Thyroid gland (tissue), 4 donors: ENCODE measurements at regions not wholly inside any gene's neighbourhood (a gene's known extent, or its start where the extent isn't known, plus 50 kb on each side); places are given as distances from the start of the nearest gene placed in this dataset.

Experiments
- POLR2A ChIP-seq, 2 donors: fragments of 450-650 bp; IDR thresholded peaks; one replicate each; pipeline ENCODE4 v1.6.1; 2017; ENCODE audit warnings: antibody characterized with exemption in 2 of 2, mild to moderate bottlenecking in 2 of 2, moderate library complexity in 1 of 2
- TF ChIP-seq, protein P1 (sequence below), 6 experiments: fragments of 200-600 bp in 3 of 6; fragments of 450-650 bp in 3 of 6; sonication (generic) in 3 of 6; IDR thresholded peaks; one replicate each; pipeline ENCODE4 v1.5.1; 2016 to 2019; ENCODE audit warnings: antibody characterized with exemption in 6 of 6, mild to moderate bottlenecking in 2 of 6, inconsistent platforms in 1 of 6, moderate library complexity in 1 of 6

DNA sequence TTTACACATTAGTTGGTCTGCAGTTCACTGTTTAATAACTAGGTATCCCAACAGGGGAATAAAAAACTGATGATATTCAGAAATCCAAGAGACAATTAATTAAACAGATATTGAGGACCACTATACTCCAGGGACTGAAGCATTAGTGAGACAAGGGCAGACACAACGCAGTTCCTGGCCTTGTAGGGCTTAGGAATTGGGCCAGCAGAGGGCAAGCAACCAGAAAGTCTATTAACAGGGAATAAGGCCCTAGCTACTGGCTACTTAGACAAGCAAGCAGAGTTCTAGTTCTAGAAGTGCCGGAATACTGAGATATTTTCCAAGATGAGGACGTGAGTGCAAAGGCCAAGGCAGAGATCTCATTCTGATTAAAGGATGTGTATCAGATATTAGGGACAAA is 58.6 kb upstream of the ADGRA3 start:
- TF ChIP-seq, protein P1, sequence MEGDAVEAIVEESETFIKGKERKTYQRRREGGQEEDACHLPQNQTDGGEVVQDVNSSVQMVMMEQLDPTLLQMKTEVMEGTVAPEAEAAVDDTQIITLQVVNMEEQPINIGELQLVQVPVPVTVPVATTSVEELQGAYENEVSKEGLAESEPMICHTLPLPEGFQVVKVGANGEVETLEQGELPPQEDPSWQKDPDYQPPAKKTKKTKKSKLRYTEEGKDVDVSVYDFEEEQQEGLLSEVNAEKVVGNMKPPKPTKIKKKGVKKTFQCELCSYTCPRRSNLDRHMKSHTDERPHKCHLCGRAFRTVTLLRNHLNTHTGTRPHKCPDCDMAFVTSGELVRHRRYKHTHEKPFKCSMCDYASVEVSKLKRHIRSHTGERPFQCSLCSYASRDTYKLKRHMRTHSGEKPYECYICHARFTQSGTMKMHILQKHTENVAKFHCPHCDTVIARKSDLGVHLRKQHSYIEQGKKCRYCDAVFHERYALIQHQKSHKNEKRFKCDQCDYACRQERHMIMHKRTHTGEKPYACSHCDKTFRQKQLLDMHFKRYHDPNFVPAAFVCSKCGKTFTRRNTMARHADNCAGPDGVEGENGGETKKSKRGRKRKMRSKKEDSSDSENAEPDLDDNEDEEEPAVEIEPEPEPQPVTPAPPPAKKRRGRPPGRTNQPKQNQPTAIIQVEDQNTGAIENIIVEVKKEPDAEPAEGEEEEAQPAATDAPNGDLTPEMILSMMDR (IDR thresholded peaks at IDR 0.05): no peak
- no peak for TF ChIP-seq POLR2A (IDR thresholded peaks at IDR 0.05)
